ENCODE measurements at regions not wholly inside any gene's neighbourhood (a gene's known extent, or its start where the extent isn't known, plus 50 kb on each side); places are given as distances from the start of the nearest gene placed in this dataset.
"Not testable (repeated sequence)": the region's sequence is repeated elsewhere in the genome, so short reads cannot be mapped to it uniquely, and the experiment has no call there.

GRCh38 chr3:147231980-147232379 is 174.4 kb downstream of the ZIC4 start:
- DNase-seq (ENCODE audit: low read depth, low spot score); CTCF ChIA-PET; FAIRE-seq; BruUV-seq (replicated peaks); H3K79me2 ChIP-seq (ENCODE audit: control insufficient read depth, insufficient read depth, low read length); H2AFZ ChIP-seq (ENCODE audit: control insufficient read depth, low read depth, low read length); POLR2A ChIA-PET; H3K9me3 ChIP-seq (replicated peaks; ENCODE audit: control insufficient read depth, insufficient read depth, low read length); H3K4me2 ChIP-seq (ENCODE audit: control insufficient read depth, insufficient read depth); ATAC-seq; H3K36me3 ChIP-seq (ENCODE audit: control insufficient read depth in 2 of 2, insufficient read depth in 2 of 2, low read length in 1 of 2); H3K9ac ChIP-seq (ENCODE audit: control insufficient read depth, insufficient read depth, low read length); intact Hi-C loops (cut with micrococcal nuclease; ENCODE audit: unreplicated experiment); H3K4me3 ChIP-seq; H4K20me1 ChIP-seq (ENCODE audit: control insufficient read depth, insufficient read depth); in situ Hi-C loops (cut with MboI); H3K4me1 ChIP-seq (ENCODE audit: control insufficient read depth, insufficient read depth, low read length); H3K27me3 ChIP-seq (replicated peaks in 1 of 2; ENCODE audit: control insufficient read depth in 2 of 2, insufficient read depth in 2 of 2, low read length in 1 of 2); H3K27ac ChIP-seq (ENCODE audit: control insufficient read depth, insufficient read depth); SMC1A ChIA-PET (ENCODE audit: uncharacterized antibody, unreplicated experiment); RAD21 ChIA-PET (ENCODE audit: unreplicated experiment): not testable (repeated sequence)
- 8% methylated on average over 3 of the region's 3 CpGs for WGBS (ENCODE audit: insufficient coverage, insufficient replicate concordance, low lambda C conversion rate, missing lambda C conversion rate)

GRCh38 chr3:147231111-147231510 is 175.2 kb downstream of the ZIC4 start:
- ChIA-PET POLR2A (no interaction called here), RAD21 (ENCODE audit: unreplicated experiment) (no interaction called here), CTCF (no interaction called here), SMC1A (ENCODE audit: uncharacterized antibody, unreplicated experiment) (no interaction called here)
- Histone ChIP-seq H3K27ac (ENCODE audit: control insufficient read depth, insufficient read depth) (no peak overlapping the region), H3K36me3 (ENCODE audit: control insufficient read depth in 2 of 2, insufficient read depth in 2 of 2, low read length in 1 of 2) (no peaks in the 10 kb centered on the region), H3K4me1 (ENCODE audit: control insufficient read depth, insufficient read depth, low read length) (no peaks in the 10 kb centered on the region), H3K79me2 (ENCODE audit: control insufficient read depth, insufficient read depth, low read length) (no peaks in the 10 kb centered on the region), H3K4me3 (no peak overlapping the region), H3K9ac (ENCODE audit: control insufficient read depth, insufficient read depth, low read length) (no peak overlapping the region), H3K4me2 (ENCODE audit: control insufficient read depth, insufficient read depth) (no peak overlapping the region), H3K27me3 (replicated peaks in 1 of 2; ENCODE audit: control insufficient read depth in 2 of 2, insufficient read depth in 2 of 2, low read length in 1 of 2) (no peaks in the 10 kb centered on the region), H2AFZ (ENCODE audit: control insufficient read depth, low read depth, low read length) (no peak overlapping the region), H3K9me3 (replicated peaks; ENCODE audit: control insufficient read depth, insufficient read depth, low read length) (no peaks in the 10 kb centered on the region), H4K20me1 (ENCODE audit: control insufficient read depth, insufficient read depth) (no peaks in the 10 kb centered on the region)
- no peak for FAIRE-seq
- 48% methylated on average over 2 of the region's 2 CpGs for WGBS (ENCODE audit: insufficient coverage, insufficient replicate concordance, low lambda C conversion rate, missing lambda C conversion rate)
- in situ Hi-C loops (cut with MboI) (no loop called here), intact Hi-C loops (cut with micrococcal nuclease; ENCODE audit: unreplicated experiment) (no loop called here)
- no peak for ATAC-seq
- TF ChIP-seq CBX5 (IDR thresholded peaks at IDR 0.05; ENCODE audit: low read depth) (no peak), CBFB (IDR thresholded peaks at IDR 0.05; ENCODE audit: low read depth) (no peak), BRCA1 (IDR thresholded peaks at IDR 0.05; ENCODE audit: low read depth, low read length) (no peak), KDM1A (IDR thresholded peaks at IDR 0.05; ENCODE audit: borderline replicate concordance) (no peak), WRNIP1 (IDR thresholded peaks at IDR 0.05; ENCODE audit: borderline replicate concordance, low read depth, low read length) (no peak), NFXL1 (IDR thresholded peaks at IDR 0.05; ENCODE audit: borderline replicate concordance) (no peak), IKZF1 (conservative IDR thresholded peaks at IDR 0.05) (no peak), SREBF1 (IDR thresholded peaks at IDR 0.05; ENCODE audit: low read length) (no peak), LARP7 (IDR thresholded peaks at IDR 0.05) (no peak), E2F4 (IDR thresholded peaks at IDR 0.05; ENCODE audit: low read depth, low read length) (no peak)
- BruUV-seq (replicated peaks) = no TSS peak
- DNase-seq (ENCODE audit: low read depth, low spot score) = no peak
